ENCODE measurements at regions not wholly inside any gene's neighbourhood (a gene's known extent, or its start where the extent isn't known, plus 50 kb on each side); places are given as distances from the start of the nearest gene placed in this dataset.

- CTCF ChIA-PET: no interaction called here
- Histone ChIP-seq H3K4me1 (replicated peaks; ENCODE audit: insufficient read depth) (no peaks in the 10 kb centered on the region), H3K79me2 (ENCODE audit: low read depth) (no peaks in the 10 kb centered on the region), H3K9me3 (ENCODE audit: insufficient read depth, low read depth) (no peaks in the 10 kb centered on the region), H3F3A (ENCODE audit: insufficient read depth, low read depth) (no peaks in the 10 kb centered on the region), H3K27me3 (ENCODE audit: insufficient read depth, low read depth) (no peaks in the 10 kb centered on the region), H3K36me3 (ENCODE audit: low read depth) (no peaks in the 10 kb centered on the region), H2AFZ (no peak overlapping the region), H4K20me1 (ENCODE audit: insufficient read depth) (no peaks in the 10 kb centered on the region), H3K9me2 (ENCODE audit: insufficient read depth) (no peaks in the 10 kb centered on the region), H3K4me3 (no peak overlapping the region), H3K4me2 (no peak overlapping the region), H3K27ac (no peak overlapping the region)
- intact Hi-C loops (cut with micrococcal nuclease; ENCODE audit: unreplicated experiment): no loop called here
- BruUV-seq (replicated peaks): no TSS peak
- no peak for DNase-seq
- POLR2A ChIA-PET (ENCODE audit: unreplicated experiment): interaction anchor here (0.7 kb wide), 1 partner anchor 205 kb away, joined by 3 read pairs; no protein-coding TSS in a partner anchor
- TF ChIP-seq CTCF (conservative IDR thresholded peaks at IDR 0.05) (no peak), EZH2 (IDR thresholded peaks at IDR 0.05; ENCODE audit: low read depth) (no peak)
Observed at GRCh38 chr5:56291079-56291643, 58.0 kb upstream of the ANKRD55 start.

GRCh38 chr5:56290378-56291078 is 57.4 kb upstream of the ANKRD55 start:
- no peaks in the 10 kb centered on the region for H3K27me3 ChIP-seq (ENCODE audit: insufficient read depth, low read depth)
- no peak for TF ChIP-seq CTCF (conservative IDR thresholded peaks at IDR 0.05)
- TF ChIP-seq EZH2 (IDR thresholded peaks at IDR 0.05; ENCODE audit: low read depth): no peak
- no peaks in the 10 kb centered on the region for H3K9me3 ChIP-seq (ENCODE audit: insufficient read depth, low read depth)
- H4K20me1 ChIP-seq (ENCODE audit: insufficient read depth): no peaks in the 10 kb centered on the region
- H3K79me2 ChIP-seq (ENCODE audit: low read depth): no peaks in the 10 kb centered on the region
- H3K4me3 ChIP-seq: no peak overlapping the region
- no peak overlapping the region for H3K27ac ChIP-seq
- POLR2A ChIA-PET (ENCODE audit: unreplicated experiment): interaction anchor here (0.7 kb wide), 1 partner anchor 205 kb away, joined by 3 read pairs; no protein-coding TSS in a partner anchor
- H3K4me2 ChIP-seq: no peak overlapping the region
- no TSS peak for BruUV-seq (replicated peaks)
- no peaks in the 10 kb centered on the region for H3F3A ChIP-seq (ENCODE audit: insufficient read depth, low read depth)
- no peaks in the 10 kb centered on the region for H3K9me2 ChIP-seq (ENCODE audit: insufficient read depth)
- H3K4me1 ChIP-seq (replicated peaks; ENCODE audit: insufficient read depth): no peaks in the 10 kb centered on the region
- DNase-seq: no peak
- CTCF ChIA-PET: no interaction called here
- H3K36me3 ChIP-seq (ENCODE audit: low read depth): no peaks in the 10 kb centered on the region
- H2AFZ ChIP-seq: no peak overlapping the region
- intact Hi-C loops (cut with micrococcal nuclease; ENCODE audit: unreplicated experiment): no loop called here

DNA sequence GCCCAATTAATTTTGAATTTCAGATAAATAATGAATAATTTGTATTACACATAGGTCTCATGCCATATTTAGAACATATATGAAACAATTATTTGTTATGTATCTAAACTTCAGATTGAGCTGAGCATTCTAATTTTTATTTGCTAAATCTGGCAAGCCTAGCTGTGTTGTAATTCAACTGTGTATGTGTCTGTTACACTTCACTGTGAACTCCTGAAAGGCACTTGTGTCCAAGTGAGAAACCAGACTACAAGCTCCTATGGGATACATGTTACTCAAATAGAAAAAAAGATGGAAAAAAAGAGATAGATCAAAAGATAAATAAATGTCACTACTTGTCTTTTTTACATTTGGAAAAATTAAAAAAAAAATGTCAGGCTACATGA is 56.5 kb upstream of the ANKRD55 start:
- H3K36me3 ChIP-seq (ENCODE audit: low read depth): no peaks in the 10 kb centered on the region
- DNase-seq: no peak
- H3K4me1 ChIP-seq (replicated peaks; ENCODE audit: insufficient read depth): no peaks in the 10 kb centered on the region
- no peak overlapping the region for H3K4me2 ChIP-seq
- H2AFZ ChIP-seq: no peak overlapping the region
- H3K9me2 ChIP-seq (ENCODE audit: insufficient read depth): no peaks in the 10 kb centered on the region
- no peaks in the 10 kb centered on the region for H4K20me1 ChIP-seq (ENCODE audit: insufficient read depth)
- no peak overlapping the region for H3K27ac ChIP-seq
- BruUV-seq (replicated peaks): no TSS peak
- H3K4me3 ChIP-seq: no peak overlapping the region
- no peaks in the 10 kb centered on the region for H3F3A ChIP-seq (ENCODE audit: insufficient read depth, low read depth)
- no peak for TF ChIP-seq EZH2 (IDR thresholded peaks at IDR 0.05; ENCODE audit: low read depth)
- TF ChIP-seq CTCF (conservative IDR thresholded peaks at IDR 0.05): no peak
- ChIA-PET POLR2A (ENCODE audit: unreplicated experiment) (no interaction called here), CTCF (no interaction called here)
- intact Hi-C loops (cut with micrococcal nuclease; ENCODE audit: unreplicated experiment): no loop called here
- no peaks in the 10 kb centered on the region for H3K9me3 ChIP-seq (ENCODE audit: insufficient read depth, low read depth)
- no peaks in the 10 kb centered on the region for H3K27me3 ChIP-seq (ENCODE audit: insufficient read depth, low read depth)
- H3K79me2 ChIP-seq (ENCODE audit: low read depth): no peaks in the 10 kb centered on the region

Data from PC-9 (cell line).